HG03558 (cell line): ENCODE measurements at regions not wholly inside any gene's neighbourhood (a gene's known extent, or its start where the extent isn't known, plus 50 kb on each side); places are given as distances from the start of the nearest gene placed in this dataset.

Experiments used
- ATAC-seq: cut with Tn5 transposase; IDR thresholded peaks from one replicate; pipeline ENCODE4 v1.9.1; 2021; ENCODE audit warnings: moderate number of reproducible peaks; ENCODE audit not compliant: unreplicated experiment; ENCODE audit errors: extremely low read depth

DNA sequence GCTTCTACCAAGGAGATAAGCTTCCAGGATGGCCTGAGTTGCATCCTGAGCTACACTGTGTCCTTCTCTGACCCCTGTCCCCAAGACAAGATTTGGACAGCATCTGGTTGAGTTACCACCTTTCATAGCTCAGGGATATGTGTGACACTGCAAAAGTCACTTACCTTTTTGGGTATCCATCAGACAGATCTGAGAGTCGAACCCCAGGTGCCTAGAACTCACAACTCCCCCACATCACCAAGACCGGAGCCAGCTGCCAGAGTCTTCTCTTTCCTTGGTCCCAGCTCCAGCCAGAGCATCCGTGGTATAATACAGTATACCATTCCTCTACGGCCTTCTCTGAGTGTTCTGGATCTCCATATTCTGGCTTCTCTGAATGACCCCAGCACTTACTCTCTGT lies 133.0 kb downstream of the CD83 start:
- ATAC-seq, result no peak

DNA sequence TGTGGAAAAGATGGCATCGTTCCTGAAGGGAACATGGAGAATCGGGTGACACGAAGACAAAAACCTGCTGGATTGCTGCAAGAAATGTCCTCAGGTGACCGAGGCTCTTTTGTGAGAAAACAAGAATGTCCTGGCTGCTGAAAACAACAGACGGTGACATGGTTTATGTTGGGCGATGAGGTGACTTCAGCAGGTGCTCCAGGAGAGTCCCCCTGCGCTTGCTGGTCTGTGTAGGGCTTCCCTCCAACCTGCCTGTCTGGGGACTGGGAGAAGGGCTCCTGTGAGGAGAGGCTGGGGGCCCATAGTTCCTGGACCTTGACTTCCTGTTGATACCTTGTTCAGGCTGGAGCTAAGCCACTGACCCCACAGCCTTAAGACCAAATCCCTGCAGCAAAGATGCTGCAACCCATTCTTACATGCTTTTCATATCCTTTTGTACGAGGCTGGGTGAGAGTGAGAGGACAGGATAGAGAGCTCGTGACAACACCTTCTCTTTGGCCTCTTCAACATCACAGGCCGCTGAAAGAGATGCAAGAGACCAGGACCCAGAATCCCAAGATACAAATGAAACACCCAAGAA lies 134.8 kb downstream of the CD83 start:
- ATAC-seq, result no peak

DNA sequence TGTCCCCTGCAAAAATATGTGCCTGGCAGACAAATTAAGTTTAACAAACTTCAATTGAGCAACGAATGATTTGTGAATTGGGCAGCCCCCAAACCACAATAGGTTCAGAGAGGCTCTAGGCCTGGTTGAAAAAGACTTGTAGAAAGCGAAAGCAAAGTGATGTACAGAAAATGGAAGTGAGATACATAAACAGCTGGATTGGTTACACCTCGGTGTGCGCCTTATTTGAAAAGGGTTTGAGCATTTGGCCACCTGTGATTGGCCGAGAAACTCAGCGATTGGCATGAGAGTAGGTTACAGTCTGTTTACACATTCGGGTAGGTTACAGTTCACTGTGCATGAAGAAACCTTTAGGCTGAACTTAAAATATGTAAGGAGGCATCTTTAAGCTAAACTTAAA lies 136.9 kb downstream of the CD83 start:
- peak; percentile 70 for ATAC-seq

DNA sequence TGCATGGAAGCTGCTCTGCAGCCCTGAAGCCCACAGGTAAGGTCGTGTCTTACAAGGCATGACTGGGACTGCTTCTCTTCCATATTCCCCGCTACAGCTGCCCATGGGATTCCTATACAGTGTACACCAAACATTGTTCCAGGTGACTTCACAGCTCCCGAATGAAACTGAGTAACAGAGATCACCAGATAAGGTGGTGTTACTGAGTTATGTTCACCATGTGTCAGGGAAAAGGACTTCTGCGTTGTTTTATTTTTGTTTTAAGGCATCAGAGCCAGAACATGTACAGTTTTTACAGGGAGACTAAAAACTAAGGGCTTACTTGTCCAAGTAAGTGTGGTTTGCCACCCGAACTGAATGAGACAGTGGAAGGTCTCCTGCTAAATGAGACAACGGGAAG lies 138.3 kb downstream of the CD83 start:
- no peak for ATAC-seq

DNA sequence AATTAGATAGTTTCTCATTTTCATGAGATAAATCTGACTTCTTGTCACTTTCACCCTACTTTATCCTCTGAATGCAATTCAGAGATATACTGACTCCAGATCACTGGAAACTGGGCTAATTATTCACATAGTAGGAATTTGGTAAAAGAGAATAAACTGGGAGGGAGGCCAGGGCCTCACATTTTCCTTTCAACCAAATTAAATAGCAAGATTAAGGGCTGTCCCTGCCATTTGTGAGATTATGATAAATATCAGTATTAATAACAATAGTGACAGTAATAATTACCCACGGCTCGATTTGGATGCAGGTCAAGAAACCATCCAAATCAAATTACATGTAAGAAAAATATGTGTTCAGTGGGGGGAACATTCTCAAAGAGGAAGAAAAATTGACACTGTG lies 140.5 kb downstream of the CD83 start:
- no peak for ATAC-seq

DNA sequence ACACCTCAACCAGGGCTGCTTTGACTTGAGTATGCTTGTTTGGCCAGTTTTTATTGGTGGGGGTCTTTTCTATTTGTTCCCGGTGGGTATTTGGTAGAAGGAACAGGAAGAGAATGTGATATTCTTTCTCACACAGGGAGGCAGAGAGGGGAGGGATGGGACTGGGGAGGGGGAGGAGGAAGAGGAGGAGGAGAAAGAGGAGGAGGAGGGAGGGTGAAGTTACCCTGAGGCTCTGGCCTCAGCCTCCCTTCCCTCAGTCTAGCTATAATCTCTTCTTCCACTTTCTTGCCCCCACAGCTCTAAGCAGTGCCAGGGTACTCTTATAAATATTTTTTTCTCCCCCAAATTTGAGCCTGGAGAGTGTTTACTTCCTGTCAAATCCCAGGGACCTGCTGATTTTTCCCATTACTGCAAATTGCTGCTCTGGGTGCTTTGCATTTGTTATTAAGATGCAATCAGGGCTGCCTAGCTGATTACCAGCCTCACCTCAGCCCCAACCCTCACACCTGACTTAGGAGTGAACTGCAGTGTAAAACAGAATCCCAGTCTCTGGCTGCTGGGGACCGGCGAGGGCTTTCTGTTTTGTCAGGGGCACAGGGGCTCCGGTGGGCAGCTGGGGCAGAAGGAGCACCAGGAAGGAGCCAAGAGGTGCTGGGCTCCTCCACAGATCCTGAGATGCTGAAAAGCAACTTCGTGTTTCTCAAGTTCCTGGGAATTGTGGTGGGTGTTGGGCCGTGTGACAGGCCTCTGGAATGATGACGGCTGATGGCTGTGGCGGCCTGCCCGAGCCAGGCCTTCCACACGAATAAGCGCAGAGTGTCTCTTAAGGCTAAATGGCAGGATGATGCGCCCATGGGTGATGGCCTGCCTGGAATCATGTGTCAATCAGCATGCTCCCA lies 141.4 kb downstream of the CD83 start:
- ATAC-seq, result no peak

DNA sequence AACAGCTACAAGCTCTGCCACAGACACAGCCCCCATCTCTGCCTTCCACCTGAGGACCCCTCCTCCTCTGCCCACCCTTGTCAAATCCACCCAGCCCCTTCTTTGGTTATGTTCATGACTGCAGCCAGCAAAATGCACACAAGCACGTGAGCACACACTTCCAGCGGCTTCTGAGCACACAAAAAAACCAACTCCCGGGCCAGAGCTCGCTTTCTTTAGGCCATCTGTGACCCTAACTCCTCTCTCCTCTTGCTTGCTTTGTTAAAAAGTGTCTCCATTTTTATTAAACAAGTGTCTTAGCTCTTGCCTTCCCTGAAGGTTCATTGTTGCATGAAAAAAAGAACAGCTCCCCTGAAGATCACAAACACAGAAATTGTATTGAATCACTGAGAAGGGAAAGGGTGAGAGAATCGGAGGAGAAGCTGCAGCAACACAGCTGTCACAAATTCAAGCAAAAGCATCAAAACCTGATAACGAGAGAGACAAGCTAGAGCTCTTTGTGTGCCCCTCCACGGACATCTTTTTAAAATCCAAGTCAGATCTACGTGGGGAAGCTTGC lies 142.1 kb downstream of the CD83 start:
- ATAC-seq, result no peak

DNA sequence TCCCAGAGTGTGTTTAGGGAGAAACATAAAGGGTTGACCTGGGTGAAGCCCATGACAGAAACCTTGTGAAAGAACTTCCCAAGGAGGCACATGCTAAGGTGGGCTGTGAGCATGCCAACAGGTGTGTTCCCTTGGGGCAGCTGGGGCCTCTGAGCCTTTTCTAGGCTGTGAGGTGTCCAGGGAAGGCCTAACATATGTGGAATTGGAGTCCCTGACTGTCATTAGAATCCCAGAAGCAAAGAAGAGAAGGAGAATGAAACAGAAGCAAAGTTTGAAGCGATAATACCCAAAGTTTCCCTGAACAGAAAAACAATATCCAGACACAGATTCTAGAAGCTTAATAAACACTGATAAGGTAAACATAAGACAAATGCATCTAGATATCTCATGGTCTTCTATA lies 143.3 kb downstream of the CD83 start:
- ATAC-seq, result no peak

DNA sequence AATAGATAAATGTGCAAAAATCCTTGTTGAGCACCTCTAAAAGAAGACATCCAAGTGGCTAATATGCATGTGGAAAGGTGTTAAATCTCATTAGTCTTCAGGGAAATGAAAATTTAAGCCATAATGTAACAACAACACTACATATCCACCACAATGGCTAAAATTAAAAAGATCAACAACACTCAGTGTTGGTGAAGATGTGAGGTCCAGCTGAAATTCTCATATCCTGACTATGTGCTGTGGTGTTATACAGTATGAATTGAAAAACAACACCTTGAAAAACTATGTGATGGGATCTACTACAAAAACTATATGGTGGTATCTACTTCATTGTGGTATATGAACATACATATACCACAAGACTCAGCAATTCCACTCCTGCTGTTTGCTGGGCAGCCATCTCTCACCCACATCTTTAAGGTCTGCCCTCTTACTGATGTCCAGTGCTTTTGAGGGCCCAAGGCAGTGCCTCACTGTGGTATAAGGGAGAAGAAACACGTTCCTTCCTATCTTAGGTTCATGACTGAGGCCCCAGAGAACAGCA lies 146.4 kb downstream of the CD83 start:
- no peak for ATAC-seq

DNA sequence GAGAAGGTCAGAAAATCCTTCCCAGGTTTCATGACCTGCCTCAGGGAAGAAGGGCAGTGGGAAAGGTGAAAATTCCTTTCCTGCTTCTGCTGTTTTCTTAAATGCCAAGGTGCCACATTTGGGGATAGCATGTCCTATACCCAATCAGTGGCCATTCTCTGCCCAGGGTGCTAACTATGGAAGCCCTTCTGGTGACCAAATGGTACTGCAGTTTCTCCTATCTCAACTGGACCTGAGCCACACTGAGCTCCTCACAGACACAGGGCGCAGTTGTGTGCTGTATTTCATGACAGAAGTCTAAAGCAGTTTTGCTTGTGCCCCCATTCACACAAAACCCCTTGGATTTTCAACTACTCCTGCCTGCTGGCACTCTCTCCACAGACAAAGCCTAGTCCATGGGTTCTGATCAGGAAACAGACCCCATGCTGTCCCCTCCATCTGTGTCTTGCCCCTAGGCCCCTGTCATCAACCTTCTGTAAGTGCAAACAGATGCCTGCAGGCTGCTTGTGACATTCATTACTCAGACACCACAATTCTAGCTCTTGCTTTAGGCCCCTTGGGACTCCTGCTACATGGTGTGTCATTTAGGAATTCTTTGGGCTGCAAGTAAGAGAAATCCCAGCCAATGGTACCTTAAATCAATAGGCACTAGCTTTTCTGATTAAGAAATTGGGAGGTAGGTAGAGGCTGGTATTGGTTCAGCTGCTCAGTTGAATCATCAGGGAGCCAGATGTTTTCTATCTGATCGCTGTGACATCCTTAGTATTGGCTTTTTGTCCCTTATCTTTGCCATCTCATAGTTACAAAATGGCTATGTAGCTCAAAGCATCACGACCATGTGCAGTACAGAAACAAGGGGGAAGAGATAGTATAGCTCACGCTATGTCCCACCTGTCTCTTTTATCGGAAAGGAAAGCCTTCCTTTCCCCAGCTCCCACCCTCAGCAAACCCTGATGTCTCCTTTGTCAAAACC lies 147.8 kb downstream of the CD83 start:
- ATAC-seq, result no peak

DNA sequence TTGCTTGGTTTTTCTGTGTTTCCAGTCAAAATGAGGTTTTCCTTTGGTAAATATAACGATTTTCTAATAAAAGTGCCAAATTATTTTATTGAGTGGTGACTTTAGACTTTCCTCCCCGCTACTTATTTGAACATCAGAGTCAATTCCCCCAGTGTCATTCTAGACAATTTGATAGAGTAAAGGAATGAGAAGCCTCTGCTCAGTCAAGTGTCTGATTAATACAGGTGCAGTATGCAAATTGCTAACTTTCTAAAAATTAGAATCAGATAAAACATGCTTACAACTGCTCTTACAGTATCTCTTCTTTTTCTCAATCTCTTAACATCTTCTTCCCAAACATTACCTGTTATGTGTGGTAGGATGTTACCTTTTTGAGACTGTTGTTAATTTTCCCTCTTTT lies 148.7 kb downstream of the CD83 start:
- no peak for ATAC-seq

DNA sequence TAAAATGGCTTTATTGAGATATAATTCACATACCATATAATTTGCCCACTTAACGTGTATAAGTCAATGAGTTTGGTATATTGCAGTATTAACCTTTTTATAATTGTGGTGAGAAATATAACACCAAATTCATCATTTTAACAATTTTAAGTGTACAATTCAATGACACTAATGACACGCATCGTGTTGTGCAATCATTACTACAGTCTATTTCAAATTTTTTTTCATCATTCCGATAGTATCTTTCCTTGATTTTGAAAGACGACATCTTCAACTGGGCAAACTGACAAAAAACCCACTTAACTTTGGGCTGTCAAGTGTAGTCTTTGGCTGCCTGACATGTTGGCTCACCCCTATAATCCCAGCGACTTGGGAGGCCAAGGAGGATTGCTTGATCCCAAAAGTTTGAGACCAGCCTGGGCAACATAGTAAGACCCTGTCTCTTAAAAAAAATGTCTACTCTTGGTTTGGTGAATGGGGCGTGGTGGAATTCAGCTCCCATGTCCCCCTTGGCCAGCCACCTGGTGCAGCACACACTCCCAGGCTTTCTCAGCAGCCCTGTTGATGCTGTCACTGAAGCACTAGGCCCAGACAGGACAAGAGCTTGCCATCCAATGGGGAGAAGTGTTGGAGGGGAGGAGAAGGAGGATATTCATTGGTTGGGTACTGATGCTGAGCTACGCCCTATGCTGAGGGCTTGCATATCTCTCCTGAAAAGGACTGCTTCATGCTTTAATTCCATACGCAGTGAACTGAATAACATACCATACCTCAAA lies 150.5 kb downstream of the CD83 start:
- no peak for ATAC-seq

DNA sequence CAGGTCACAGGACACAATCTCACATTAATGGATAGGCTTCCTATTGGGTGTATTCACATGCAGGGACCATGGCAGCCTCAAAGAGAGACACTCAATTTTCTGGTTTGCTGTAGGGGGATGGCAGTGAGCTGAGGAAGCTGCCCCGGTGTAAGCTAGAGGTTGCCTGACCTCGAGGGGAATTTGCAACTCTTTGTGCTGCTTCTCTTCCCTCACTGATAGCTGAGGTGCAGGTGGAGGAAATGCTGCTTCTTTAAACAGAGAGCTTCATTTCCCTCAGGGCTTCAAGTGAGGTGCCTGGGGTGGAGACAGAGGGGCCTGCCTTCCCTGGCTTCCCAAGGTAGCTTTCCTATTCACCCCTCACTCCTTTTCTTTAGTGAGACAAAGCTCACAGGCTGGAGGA lies 151.9 kb downstream of the CD83 start:
- ATAC-seq, result no peak

DNA sequence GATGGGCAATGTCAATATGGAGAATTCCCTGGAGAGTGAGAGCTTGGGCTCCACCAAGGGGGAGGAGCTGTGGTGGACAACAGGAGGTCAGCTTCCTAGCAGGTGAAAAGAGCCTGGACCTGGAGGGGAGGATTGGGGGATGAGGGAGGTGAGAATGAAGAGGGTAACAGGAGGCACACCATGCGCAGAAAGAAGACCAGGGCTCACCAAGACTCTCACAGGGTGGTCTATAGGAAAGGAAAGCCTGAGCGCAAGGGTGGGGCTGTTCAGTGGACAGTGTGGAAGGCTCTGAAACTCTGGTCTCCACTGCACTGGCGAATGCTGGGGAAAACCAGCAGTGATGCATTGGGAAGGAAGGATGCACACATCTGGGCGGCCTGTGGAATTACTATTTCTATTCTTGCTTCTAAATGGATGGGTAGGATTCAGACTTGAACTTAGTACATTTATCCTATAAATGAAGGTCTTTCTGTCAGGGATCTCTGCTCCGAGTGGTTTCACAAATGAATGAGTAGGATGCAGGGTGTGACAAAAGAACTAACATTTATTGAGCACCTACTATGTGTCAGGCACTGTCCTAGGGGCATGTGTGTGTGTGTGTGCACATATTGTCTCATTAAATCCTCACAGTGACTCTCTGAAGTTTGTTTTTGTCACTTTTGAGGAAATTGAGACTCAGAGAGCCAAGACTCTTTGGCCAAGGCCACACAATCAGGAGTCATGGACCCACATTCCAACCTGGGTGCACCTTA lies 152.7 kb downstream of the CD83 start:
- ATAC-seq, result no peak

DNA sequence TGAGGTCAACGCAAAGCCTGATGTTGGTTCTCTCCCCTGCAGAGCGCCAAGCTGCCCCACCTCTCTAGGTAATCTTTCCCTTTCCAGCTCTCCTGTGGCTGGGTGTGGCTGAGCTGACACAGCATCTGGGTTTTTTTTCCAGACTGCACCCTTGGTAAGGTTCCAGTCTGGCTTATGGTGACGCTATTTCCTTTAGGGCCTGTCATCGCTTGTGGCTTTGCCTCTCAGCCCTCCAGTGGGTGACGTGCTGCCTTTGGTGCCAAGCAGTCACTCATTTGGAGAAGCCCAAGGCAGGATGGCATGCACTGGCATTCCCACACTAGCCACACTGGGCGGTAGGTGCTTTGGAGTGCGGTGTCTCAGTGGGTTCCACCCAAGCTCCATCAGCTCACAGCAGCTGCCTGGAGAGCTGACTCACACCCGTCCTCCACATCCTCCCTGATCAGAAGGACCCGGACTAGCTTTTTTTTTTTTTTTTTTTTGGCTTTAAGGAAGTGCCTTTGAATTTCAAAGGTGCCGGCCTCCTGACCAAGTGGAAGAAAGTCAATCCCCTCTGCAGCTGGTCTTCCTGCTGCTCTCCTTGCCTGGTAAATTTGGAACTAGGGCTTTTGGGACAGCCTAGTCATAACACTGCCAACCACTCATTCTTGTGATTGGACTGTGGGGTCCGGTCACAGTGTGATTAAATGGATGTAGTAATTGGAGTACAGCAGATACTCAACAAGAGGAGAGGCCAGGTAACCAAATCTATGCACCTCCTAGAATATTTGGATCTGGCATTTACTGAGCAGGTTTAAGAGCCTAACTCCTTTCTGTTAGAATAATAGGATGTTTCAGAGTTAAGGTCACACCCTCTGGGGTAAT lies 153.6 kb downstream of the CD83 start:
- ATAC-seq, result no peak

DNA sequence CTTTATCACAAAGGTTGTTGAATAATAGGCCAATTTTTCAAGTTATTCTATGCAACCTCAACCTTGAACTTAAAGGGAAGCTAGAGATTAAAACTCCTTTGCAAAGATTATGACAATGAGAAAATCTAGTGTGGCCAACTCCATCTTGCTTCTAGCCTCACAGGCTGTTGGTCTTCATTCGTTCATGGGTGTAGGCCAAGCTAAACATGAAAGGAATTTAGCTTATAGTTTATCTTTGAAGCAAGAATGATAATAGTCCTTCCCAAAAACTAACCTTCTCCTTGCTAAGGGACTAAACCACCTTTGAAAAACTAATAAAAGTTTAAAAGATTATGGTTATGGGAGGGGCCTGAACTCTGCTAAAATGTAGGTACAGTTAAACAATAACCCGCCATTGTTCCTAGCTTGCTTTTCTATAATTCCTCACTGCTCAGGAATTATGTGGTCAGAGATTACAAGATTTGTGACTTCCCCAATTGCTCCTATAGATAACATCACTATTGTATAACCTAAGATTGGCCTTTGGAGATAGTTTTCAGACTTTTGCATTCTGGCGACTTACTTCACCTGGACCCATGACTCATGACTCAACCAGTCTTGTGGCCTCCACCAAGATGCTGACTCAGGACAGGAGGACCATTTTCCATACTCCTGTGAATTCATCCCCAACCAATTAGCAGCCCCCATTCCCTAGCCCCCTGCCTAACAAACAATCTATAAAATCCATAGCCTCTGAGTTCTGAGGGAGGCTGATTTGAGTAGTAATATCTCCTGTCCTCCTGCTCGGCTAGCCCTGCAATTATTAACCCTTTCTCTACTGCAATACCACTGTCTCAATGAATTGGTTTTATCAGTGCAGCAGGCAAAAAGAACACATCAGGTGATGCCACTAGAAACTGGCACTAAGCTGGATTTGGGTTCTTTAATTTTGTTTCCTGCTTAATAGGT lies 154.5 kb downstream of the CD83 start:
- ATAC-seq, result no peak

DNA sequence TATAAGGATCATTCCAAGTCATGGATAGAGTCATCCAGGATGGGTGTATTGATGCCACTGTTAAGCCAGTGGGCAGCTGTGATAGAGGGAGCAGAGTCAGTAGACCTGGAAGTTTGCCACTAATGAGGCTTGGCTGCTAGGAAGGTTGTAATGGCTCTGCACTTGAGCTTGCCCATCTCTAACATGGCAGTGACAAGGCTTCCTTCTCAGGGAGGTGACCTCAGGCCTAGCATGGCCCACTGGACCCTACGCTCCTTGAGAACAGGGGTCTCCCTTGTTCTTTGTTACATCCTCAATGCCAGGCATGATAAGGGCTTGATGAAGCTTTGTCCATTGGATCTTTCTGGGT lies 155.1 kb downstream of the CD83 start:
- no peak for ATAC-seq
